ENCODE measurements at regions not wholly inside any gene's neighbourhood (a gene's known extent, or its start where the extent isn't known, plus 50 kb on each side); places are given as distances from the start of the nearest gene placed in this dataset.

DNA sequence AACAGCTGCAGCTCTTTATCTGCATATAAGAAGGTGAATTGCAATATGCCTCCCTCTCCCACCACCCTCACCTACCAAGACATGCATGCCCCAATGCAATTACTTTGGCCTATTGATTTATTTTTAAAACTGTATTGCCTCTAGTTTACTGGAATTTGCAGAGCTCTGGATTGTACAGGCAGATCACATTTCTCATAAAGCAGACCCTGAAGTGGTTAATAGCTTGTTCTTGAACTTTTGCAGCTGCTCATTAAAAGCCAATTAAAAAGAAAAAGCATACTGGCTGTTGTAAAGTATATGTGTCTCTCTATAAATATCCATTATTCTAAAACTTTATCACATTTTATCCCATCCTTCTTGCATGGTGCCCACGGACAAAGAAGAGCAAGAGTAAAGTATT, 221.5 kb upstream of the TOPAZ1 start:
- DNase-seq (ENCODE audit: low spot score) = no peak

- DNase-seq (ENCODE audit: low spot score) = no peak
Observed at GRCh38 chr3:44021651-44022594, 219.8 kb upstream of the TOPAZ1 start.

DNA sequence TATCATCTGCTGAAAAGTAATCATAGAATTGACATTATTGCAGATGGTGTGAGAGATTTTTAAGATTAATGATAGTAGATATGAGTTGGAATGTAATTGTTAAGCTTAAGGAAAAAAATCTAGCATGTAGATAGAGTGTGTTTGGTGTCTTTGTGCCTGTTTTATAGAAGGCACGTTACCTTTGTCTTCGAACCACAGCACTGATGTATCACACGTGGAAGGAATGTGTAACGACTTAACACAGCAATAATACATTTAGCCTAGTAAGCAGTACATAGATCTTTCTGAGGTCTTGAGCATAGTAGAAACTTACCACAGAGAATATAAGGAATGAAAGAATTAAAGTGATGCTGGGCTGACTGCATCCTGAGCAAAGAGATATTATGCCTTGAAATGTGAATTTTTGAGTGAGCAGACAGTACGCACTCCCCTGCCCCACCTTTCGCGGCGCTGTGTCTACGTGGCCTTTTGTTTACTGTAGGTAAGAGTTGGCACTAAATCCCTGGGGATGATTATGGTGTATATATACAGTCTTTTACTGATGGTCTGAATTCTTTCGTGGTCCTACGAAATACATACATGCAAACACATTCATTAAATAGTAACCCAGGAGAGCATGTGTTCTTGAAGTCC, 217.6 kb upstream of the TOPAZ1 start:
- no peak for DNase-seq (ENCODE audit: low spot score)

- no peak for DNase-seq (ENCODE audit: low spot score)
Observed at GRCh38 chr3:44026220-44026865, 215.3 kb upstream of the TOPAZ1 start.

GRCh38 chr3:44029100-44029499, 212.6 kb upstream of the TOPAZ1 start:
- no peak for DNase-seq (ENCODE audit: low spot score)

GRCh38 chr3:44030285-44030684, 211.4 kb upstream of the TOPAZ1 start:
- DNase-seq (ENCODE audit: low spot score) = no peak

DNA sequence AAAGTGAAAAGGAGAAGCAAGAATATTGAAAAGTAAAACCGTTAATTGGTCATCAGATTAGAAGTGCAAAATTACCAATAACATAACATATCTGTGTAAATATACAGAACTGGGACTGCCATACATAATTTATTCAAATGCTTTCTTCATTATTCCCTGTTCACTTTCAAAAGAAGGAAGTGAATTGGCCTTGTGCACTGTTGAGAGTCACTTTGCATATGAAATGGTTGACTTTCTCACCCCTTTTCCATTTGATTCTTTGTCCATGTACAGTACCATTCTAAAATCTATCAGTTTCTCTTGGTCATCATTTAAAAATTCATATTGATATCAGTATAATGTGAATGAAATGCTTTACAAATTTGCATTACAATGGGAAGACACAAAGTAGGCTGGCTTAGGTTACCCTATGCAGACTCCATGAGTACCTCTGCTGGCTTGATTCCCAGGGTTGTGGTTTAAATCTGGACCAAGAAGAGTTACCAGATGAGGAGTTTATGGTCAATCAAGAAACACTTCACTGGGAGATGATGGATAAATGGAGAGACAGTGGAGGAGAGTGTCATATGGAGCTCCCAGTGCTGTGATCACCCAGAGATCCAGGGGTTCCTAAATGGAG, 210.9 kb upstream of the TOPAZ1 start:
- no peak for DNase-seq (ENCODE audit: low spot score)

DNA sequence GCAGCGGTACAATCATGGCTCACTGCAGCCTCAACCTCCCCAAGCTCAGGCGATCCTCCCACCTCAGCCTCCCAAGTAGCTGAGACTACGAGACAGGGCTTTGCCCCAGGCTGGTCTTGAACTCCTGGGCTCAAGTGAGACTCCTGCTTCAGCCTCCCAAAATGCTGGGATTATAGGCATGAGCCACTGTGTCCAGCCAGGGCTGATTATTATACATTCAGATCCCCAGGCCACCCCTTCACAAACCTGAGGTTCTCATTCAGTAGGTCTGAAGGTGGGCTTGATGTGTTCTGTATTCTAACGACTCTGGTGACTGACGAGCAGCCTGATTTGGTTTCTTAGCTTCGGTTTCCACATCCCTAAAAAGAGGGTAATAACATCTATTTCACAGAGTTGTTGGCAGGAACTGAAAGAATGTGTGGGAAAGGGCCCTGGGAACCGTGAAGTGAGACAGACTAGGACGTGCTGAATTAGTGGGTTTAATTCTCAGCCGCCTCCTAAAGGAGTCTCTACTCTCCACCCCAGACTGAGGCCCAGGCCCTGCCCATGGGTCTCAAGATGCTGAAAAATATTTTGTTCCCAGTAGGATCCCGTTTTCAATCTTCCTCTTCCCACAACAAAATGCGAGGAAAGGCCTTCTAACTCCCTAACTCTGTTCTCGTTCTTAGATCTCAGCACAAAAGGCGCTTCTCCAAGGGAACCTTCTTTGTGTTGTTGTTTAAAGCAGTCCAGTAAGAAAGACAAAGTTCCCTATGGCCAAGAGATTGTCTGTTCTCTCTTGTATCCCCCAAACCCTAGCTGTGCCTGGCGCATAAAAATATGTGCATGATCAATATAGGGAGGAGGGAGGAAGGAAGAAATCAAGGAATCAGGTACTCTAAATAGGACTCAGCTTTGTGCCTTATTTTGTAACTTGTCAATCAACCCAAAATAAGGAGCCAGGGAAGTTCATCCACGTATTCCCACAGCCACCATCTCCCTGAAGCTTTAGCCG, 210.0 kb upstream of the TOPAZ1 start:
- no peak for DNase-seq (ENCODE audit: low spot score)

GRCh38 chr3:44032487-44032886, 209.2 kb upstream of the TOPAZ1 start:
- no peak for DNase-seq (ENCODE audit: low spot score)

GRCh38 chr3:44033123-44033522, 208.6 kb upstream of the TOPAZ1 start:
- DNase-seq (ENCODE audit: low spot score) = no peak

DNA sequence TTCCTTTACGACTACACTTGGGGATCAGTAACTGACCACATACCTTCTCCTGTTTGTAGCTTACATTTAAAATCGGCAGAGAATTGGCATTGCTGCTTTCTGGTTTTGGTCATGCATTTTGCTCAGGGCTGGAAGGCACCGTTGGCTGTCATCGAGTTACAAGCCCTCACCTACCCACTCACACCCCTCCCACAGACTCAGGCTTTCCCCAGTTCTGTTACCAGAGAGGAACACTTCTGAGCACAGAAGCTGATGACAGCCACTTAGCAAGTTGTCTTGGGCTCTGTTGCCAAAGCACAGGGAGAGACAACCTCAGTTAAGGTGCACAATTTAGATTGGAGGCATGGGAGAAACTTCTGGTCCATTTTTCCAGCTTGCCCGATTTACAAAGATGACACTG, 204.8 kb upstream of the TOPAZ1 start:
- DNase-seq (ENCODE audit: low spot score) = no peak

GRCh38 chr3:44039006-44039405, 202.7 kb upstream of the TOPAZ1 start:
- DNase-seq (ENCODE audit: low spot score) = no peak

DNA sequence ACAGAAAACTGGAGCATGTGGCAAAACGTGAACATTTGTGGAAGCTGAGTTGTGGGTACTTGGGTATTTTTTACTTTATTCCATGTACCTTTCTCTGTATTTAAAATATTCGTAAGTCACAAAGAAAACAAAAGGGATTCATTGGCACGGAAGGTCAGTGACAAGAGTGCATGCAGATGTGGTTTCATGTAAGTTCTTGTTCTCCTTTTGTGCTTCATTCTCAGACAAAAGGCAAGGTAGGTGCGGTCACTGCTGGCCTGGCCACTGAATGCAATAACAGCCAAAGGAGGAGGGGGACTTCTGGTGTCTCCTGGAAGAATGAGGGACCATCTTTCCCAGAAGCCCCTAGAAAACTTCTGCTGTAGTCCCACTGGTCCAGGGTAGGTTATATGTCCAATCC, 200.0 kb upstream of the TOPAZ1 start:
- no peak for DNase-seq (ENCODE audit: low spot score)

GRCh38 chr3:44042772-44043171, 198.9 kb upstream of the TOPAZ1 start:
- no peak for DNase-seq (ENCODE audit: low spot score)

GRCh38 chr3:44045476-44046275, 196.0 kb upstream of the TOPAZ1 start:
- DNase-seq (ENCODE audit: low spot score) = no peak

- no peak for DNase-seq (ENCODE audit: low spot score)
Observed at GRCh38 chr3:44047796-44048195, 193.9 kb upstream of the TOPAZ1 start.

DNA sequence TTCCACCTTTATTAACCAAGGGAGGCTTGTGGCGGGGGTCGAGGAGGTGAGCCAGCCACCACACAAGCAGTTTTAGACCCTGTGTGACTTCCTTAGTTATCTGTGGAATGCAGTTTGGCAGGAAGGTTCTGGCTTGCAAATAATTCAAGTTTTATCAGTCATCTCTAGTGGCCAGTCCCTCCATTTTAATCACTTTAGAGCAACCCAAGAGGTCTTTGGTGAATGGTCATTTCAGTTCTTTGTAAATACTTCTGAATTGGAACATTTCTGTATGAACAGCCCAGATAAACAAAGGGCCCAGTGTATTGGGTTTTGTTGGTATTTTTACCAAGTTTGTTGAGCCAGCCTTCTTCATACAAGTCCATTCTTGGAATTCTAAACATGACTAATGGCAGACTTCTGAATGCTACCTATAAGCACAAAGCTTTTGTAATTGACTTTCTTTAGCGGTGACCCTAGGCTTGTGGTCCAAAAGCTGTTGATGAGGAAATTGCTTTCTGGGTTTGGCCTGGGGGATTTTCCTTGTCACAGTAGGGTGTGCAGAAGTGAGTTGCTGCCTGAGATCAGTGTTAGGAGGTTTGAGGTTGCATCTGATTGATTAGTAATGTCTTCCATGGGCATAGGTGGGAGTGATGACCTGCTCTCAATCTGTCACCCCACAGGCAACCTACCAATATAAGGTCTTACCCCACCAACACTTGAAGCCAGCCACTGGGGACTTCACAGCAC, 193.3 kb upstream of the TOPAZ1 start:
- DNase-seq (ENCODE audit: low spot score) = no peak

DNA sequence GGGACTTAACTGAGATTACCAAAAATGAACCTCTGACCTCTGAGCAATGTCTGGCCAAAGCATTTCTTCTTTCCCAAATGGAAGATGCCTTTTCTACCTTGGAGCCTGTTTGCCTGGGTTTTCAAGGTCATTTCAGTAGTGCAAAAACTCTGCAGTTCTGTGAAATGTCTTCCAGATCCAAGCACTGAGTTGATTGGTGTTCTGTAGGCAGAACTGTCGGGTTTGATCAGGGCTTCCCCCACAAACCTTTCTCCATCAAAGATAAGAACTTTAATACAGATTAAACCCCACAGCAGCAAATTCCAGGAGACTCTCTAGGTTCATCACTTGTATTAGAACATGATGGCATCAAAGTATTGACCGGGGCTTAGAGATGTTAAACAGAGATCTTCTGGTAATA, 192.7 kb upstream of the TOPAZ1 start:
- DNase-seq (ENCODE audit: low spot score) = no peak

DNA sequence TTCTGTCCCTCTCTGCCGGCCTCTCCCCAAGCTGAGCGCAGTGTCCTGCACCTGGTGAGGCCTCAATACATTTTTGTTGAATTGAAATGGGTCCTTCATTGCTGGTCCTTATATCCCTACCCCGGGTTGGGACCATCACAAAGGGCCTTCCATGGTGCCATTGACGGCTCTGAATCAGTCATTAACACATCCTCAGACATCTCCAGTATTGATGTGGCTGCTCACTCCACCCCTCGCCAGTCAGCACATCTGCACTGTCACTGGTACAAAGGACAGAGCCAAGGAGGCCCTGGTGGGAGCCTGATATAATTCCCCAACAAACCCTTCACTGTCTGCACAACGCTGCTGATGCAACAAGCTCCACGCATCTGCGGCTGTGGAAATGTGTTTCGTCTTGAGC, 191.6 kb upstream of the TOPAZ1 start:
- DNase-seq (ENCODE audit: low spot score) = no peak

- no peak for DNase-seq (ENCODE audit: low spot score)
Observed at GRCh38 chr3:44050867-44051266, 190.8 kb upstream of the TOPAZ1 start.
